Astrocyte of the spinal cord (primary cell): ENCODE measurements at regions not wholly inside any gene's neighbourhood (a gene's known extent, or its start where the extent isn't known, plus 50 kb on each side); places are given as distances from the start of the nearest gene placed in this dataset.

Source experiments
- DNase-seq: peaks from one replicate; pipeline ENCODE4 v3.0.0; 2011; ENCODE audit warnings: low read depth, low spot score
- H3K4me3 ChIP-seq: 2 replicates; pipeline ENCODE4 v1.5.1; 2011; ENCODE audit warnings: low read depth, mild to moderate bottlenecking, low read length, moderate library complexity
- in situ Hi-C: cut with HindIII; loops from 2 replicates; pipeline ENCODE4 v1.10.0; 2017; ENCODE audit warnings: low sequenced_read_pairs
- TF ChIP-seq, protein P1 (sequence below): IDR thresholded peaks from 2 replicates; pipeline ENCODE4 v1.5.1; 2012; ENCODE audit warnings: low read depth, mild to moderate bottlenecking, low read length, inconsistent platforms

DNA sequence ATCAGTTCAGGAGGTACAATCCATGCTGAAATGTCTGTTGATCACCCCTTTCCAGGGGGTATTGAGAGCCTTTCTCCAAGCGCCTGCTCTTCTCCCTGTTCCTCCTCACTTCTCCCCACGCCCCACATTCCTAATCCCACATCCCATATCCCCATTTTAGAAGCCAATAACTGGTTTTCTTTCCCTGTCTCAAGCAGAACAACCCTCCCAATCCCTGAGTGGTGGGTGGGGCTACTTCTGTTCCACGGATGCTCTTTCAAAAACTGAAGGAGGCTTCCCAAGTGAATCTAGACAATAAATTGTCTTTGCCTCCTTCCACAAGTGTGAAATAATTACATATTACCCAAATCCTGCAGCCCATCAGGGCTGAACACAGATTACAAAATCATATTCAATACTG is 77.0 kb upstream of the SEMA6A start:
- no peak for DNase-seq
- in situ Hi-C loops = no loop called here
- H3K4me3 ChIP-seq = no peak overlapping the region
- TF ChIP-seq, protein P1, sequence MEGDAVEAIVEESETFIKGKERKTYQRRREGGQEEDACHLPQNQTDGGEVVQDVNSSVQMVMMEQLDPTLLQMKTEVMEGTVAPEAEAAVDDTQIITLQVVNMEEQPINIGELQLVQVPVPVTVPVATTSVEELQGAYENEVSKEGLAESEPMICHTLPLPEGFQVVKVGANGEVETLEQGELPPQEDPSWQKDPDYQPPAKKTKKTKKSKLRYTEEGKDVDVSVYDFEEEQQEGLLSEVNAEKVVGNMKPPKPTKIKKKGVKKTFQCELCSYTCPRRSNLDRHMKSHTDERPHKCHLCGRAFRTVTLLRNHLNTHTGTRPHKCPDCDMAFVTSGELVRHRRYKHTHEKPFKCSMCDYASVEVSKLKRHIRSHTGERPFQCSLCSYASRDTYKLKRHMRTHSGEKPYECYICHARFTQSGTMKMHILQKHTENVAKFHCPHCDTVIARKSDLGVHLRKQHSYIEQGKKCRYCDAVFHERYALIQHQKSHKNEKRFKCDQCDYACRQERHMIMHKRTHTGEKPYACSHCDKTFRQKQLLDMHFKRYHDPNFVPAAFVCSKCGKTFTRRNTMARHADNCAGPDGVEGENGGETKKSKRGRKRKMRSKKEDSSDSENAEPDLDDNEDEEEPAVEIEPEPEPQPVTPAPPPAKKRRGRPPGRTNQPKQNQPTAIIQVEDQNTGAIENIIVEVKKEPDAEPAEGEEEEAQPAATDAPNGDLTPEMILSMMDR = no peak

DNA sequence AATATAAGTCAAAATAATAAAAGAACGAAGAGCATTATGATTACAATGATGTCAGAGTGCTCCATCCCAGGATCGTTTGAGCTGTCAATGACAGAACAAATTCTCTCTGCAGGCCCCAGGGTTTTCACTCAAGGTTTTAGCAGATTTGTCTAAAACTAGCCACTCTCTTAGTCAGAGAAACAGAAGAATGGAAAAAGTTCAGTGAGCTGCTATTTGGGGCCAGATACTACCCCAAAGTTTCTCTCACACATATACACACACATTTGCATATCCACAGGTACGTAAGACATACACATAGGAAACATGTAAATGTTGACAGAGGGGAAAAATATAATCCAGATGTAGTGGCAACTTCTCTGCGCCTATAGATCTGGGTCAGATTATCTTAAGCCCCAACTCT is 76.3 kb upstream of the SEMA6A start:
- H3K4me3 ChIP-seq = no peak overlapping the region
- DNase-seq = no peak
- in situ Hi-C loops = no loop called here
- TF ChIP-seq, protein P1 = no peak

DNA sequence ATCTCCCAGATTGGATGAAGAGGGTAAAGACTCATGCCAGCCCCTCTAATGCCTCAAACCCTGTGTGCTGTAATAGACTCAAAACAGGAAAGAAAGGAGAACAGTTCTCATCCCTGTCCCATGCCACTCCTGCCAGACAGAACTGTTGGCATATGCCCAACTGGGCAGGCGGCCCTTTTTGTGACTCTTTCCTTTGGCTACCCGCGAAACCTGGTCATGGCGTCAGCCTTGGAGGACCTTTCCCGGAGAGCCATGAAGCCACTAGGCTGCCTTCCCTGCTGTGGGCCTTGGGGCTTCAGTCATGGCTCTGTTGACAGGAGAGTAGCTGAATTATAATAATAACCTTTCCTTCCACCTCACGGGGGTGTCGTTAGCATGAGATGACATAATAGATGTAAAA is 75.9 kb upstream of the SEMA6A start:
- no peak for DNase-seq
- in situ Hi-C loops = no loop called here
- TF ChIP-seq, protein P1 = no peak

DNA sequence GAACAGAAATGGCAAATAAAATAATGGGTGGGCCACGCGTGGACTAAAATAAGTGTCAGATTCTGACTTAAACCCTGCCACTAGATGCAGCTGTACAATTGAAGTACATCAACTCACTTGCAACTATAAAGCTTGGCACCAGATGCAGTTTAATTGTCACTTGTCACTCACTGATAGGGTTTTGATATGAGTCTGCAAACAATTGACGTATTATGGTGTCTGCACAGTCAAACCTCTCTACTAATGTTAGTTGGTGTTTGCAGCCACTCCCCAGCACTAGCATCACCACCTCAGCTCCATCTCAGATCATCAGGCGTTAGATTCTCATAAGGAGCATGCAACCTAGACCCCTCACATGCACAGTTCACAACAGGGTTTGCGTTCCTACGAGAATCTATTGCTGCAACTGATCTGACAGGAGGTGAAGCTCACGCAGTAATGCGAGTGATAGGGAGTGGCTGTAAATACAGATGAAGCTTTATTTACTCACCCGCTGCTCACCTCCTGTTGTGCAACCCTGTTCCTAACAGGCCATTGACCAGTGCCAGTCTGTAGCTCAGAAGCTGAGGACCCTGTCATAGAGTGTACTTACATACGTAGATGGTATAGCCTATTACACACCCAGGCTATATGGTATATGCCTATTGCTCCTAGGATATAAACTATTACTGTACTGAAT is 72.1 kb upstream of the SEMA6A start:
- TF ChIP-seq, protein P1 = no peak
- in situ Hi-C loops = no loop called here
- no peak for DNase-seq
- H3K4me3 ChIP-seq = no peak overlapping the region

More for the DNA sequence above, 75.9 kb upstream of the SEMA6A start:
- no peak overlapping the region for H3K4me3 ChIP-seq

DNA sequence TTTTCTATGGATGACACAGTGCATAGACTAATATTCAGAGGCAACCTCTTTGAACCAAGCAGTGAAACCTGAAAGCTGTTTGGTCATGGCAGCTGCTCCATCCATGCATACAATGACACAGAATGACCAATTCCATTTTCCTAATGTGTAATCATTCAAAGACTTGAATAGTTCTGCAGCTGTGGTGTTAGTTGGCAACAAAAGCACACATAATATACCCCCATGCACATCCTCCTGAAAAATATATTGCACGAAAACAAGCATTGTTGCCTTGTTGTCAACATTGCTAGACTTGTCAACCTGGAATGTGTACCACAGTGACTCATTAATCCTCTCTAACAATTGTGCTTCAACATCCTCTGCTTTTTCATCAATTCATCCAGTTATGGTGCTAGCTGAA is 71.0 kb upstream of the SEMA6A start:
- TF ChIP-seq, protein P1 = no peak
- H3K4me3 ChIP-seq = no peak overlapping the region
- in situ Hi-C loops = no loop called here
- DNase-seq = no peak

DNA sequence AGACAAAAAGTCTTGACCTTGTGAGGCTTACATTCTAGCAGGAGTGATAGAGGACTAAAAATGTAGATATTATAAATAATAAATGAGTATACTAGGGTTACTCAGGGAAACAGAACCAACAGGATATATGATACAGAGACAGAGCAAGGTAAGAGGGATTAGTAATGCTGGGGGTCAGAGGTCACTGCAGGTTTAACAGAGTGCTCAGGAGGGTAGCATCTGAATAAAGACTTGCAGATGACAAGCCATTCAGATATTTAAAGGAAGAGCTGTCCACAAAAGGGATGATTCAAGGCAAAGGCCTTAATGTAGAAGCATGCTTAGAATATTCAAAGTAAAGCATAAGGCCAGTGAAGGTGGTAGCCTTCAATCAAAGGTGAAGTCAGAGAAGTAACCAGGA is 65.6 kb upstream of the SEMA6A start:
- in situ Hi-C loops = no loop called here
- TF ChIP-seq, protein P1 = no peak
- H3K4me3 ChIP-seq = no peak overlapping the region
- no peak for DNase-seq
